ENCODE measurements at regions not wholly inside any gene's neighbourhood (a gene's known extent, or its start where the extent isn't known, plus 50 kb on each side); places are given as distances from the start of the nearest gene placed in this dataset.

GRCh38 chr5:168165221-168165914, 126.1 kb upstream of the WWC1 start:
- Mint-ChIP-seq H3K9me3 (ENCODE audit: unreplicated experiment) (no peaks in the 10 kb centered on the region), H3K27me3 (ENCODE audit: insufficient read depth, unreplicated experiment) (peaks cover 21% of the 10 kb centered on the region), H3K27ac (ENCODE audit: low read depth, unreplicated experiment) (no peak overlapping the region), H3K4me1 (ENCODE audit: insufficient read depth, unreplicated experiment) (no peaks in the 10 kb centered on the region), H3K4me3 (ENCODE audit: unreplicated experiment) (no peak overlapping the region), H3K36me3 (ENCODE audit: insufficient read depth, unreplicated experiment) (no peaks in the 10 kb centered on the region)
- CTCF ChIA-PET: interaction anchor here (0.6 kb wide), 1 partner anchor 9 kb away, joined by 4 read pairs; no protein-coding TSS in a partner anchor
- POLR2A ChIA-PET: no interaction called here
- intact Hi-C loops (cut with micrococcal nuclease): no loop called here
- no TSS peak for BruUV-seq (replicated peaks)
- TF ChIP-seq, protein P1, sequence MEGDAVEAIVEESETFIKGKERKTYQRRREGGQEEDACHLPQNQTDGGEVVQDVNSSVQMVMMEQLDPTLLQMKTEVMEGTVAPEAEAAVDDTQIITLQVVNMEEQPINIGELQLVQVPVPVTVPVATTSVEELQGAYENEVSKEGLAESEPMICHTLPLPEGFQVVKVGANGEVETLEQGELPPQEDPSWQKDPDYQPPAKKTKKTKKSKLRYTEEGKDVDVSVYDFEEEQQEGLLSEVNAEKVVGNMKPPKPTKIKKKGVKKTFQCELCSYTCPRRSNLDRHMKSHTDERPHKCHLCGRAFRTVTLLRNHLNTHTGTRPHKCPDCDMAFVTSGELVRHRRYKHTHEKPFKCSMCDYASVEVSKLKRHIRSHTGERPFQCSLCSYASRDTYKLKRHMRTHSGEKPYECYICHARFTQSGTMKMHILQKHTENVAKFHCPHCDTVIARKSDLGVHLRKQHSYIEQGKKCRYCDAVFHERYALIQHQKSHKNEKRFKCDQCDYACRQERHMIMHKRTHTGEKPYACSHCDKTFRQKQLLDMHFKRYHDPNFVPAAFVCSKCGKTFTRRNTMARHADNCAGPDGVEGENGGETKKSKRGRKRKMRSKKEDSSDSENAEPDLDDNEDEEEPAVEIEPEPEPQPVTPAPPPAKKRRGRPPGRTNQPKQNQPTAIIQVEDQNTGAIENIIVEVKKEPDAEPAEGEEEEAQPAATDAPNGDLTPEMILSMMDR (IDR thresholded peaks at IDR 0.05; ENCODE audit: unreplicated experiment): no peak
- DNase-seq (ENCODE audit: unreplicated experiment): no peak

DNA sequence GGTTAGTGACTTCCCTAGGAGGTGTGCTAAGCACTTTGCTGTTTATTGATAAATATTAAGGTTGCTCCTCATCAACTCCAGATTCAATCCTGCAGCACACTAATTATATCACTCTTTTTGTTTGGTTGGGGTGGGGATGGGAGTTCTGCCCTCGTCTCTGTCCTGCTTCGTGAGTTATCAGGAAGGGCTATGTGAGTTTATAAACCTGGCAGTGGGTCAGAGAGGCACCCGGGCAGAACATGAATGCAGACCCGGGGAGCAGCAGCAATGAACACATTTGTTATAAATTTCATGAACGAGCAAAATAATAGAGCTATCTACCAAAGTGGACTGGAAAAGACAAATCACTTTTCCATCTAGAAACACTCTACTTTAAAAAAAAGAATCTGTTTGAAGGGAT, 125.5 kb upstream of the WWC1 start:
- peaks cover 27% of the 10 kb centered on the region for H3K27me3 Mint-ChIP-seq (ENCODE audit: insufficient read depth, unreplicated experiment)
- TF ChIP-seq, protein P1 (IDR thresholded peaks at IDR 0.05; ENCODE audit: unreplicated experiment): no peak
- no peaks in the 10 kb centered on the region for H3K4me1 Mint-ChIP-seq (ENCODE audit: insufficient read depth, unreplicated experiment)
- CTCF ChIA-PET: interaction anchor here (0.6 kb wide), 2 partner anchors 10 to 37 kb away, joined by 4 read pairs; no protein-coding TSS in a partner anchor
- H3K4me3 Mint-ChIP-seq (ENCODE audit: unreplicated experiment): no peak overlapping the region
- no peaks in the 10 kb centered on the region for H3K36me3 Mint-ChIP-seq (ENCODE audit: insufficient read depth, unreplicated experiment)
- POLR2A ChIA-PET: no interaction called here
- no peaks in the 10 kb centered on the region for H3K9me3 Mint-ChIP-seq (ENCODE audit: unreplicated experiment)
- intact Hi-C loops (cut with micrococcal nuclease): no loop called here
- DNase-seq (ENCODE audit: unreplicated experiment): no peak
- no peak overlapping the region for H3K27ac Mint-ChIP-seq (ENCODE audit: low read depth, unreplicated experiment)
- BruUV-seq (replicated peaks): no TSS peak

GRCh38 chr5:168167338-168167737, 124.1 kb upstream of the WWC1 start:
- Mint-ChIP-seq H3K9me3 (ENCODE audit: unreplicated experiment) (no peaks in the 10 kb centered on the region), H3K36me3 (ENCODE audit: insufficient read depth, unreplicated experiment) (no peaks in the 10 kb centered on the region), H3K4me3 (ENCODE audit: unreplicated experiment) (no peak overlapping the region), H3K27ac (ENCODE audit: low read depth, unreplicated experiment) (no peak overlapping the region), H3K27me3 (ENCODE audit: insufficient read depth, unreplicated experiment) (peaks cover 31% of the 10 kb centered on the region), H3K4me1 (ENCODE audit: insufficient read depth, unreplicated experiment) (no peaks in the 10 kb centered on the region)
- ChIA-PET POLR2A (no interaction called here), CTCF (interaction anchor here (1.1 to 1.6 kb wide), 2 partner anchors 13 to 52 kb away, joined by 3 to 8 read pairs; no protein-coding TSS in a partner anchor)
- TF ChIP-seq, protein P1 (IDR thresholded peaks at IDR 0.05; ENCODE audit: unreplicated experiment): no peak
- DNase-seq (ENCODE audit: unreplicated experiment): no peak
- intact Hi-C loops (cut with micrococcal nuclease): no loop called here
- BruUV-seq (replicated peaks): no TSS peak

DNA sequence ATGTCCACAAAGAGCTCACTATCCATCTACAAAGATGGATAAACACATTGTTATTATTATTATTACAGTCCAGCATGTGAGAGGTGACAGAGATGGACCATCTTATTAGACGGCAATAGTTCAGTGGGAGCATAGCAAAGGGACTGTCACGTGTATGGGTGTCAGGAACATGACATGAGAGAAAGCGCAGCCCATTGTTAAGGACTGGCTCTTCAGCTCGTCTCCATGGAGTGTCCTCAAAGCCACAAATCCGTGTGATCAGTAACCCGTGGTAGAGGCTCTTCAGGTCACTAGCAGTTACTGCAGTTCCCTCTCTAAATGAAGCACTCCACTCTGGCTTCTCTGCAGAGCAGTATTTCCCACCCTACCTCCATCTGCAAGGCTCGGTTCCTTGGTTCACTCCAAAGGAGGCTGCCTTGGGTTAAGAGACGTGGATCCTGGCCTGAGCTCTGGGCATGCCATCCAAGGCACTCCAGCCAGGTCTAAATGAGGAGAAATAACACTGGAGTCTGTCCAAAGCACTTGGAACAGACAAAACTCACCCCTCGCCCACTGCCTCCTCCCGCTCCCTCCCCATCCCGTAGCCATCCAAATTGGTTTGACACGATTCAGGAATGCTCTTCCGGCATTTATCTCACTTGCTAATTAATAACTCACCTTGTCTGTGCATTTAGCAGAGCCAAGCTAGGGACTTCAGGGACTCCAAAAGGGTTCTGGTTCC, 122.3 kb upstream of the WWC1 start:
- CTCF ChIA-PET: interaction anchor here (0.8 to 1.6 kb wide), 3 partner anchors 15 to 118 kb away, joined by 3 to 8 read pairs (median 3); no protein-coding TSS in a partner anchor
- intact Hi-C loops (cut with micrococcal nuclease): no loop called here

More for the DNA sequence above, 122.3 kb upstream of the WWC1 start:
- Mint-ChIP-seq H3K4me1 (ENCODE audit: insufficient read depth, unreplicated experiment) (no peaks in the 10 kb centered on the region), H3K4me3 (ENCODE audit: unreplicated experiment) (no peak overlapping the region), H3K36me3 (ENCODE audit: insufficient read depth, unreplicated experiment) (no peaks in the 10 kb centered on the region), H3K9me3 (ENCODE audit: unreplicated experiment) (no peaks in the 10 kb centered on the region), H3K27ac (ENCODE audit: low read depth, unreplicated experiment) (no peak overlapping the region), H3K27me3 (ENCODE audit: insufficient read depth, unreplicated experiment) (peaks cover 31% of the 10 kb centered on the region)
- no TSS peak for BruUV-seq (replicated peaks)
- POLR2A ChIA-PET: no interaction called here
- TF ChIP-seq, protein P1 (IDR thresholded peaks at IDR 0.05; ENCODE audit: unreplicated experiment): no peak
- DNase-seq (ENCODE audit: unreplicated experiment): no peak

All from MCF 10A (cell line).